ENCODE measurements at regions not wholly inside any gene's neighbourhood (a gene's known extent, or its start where the extent isn't known, plus 50 kb on each side); places are given as distances from the start of the nearest gene placed in this dataset.

GRCh38 chr4:11495818-11496217 is 67.1 kb upstream of the HS3ST1 start:
- no CpG with 5 or more reads among the region's 2 CpGs for WGBS (ENCODE audit: insufficient coverage)
- Histone ChIP-seq H3K4me3 (replicated peaks in 1 of 3; ENCODE audit: low read depth in 2 of 3, low read length in 3 of 3) (no peak overlapping the region), H3K79me2 (ENCODE audit: insufficient read depth, low read length) (no peaks in the 10 kb centered on the region), H3K36me3 (replicated peaks in 1 of 2; ENCODE audit: control insufficient read depth in 1 of 2, insufficient read depth in 2 of 2, low read length in 2 of 2) (no peaks in the 10 kb centered on the region), H3K9ac (ENCODE audit: insufficient read depth, low read length, poor library complexity, severe bottlenecking) (no peak overlapping the region), H4K20me1 (ENCODE audit: insufficient read depth, low read length) (no peaks in the 10 kb centered on the region), H3K27ac (ENCODE audit: low read depth in 1 of 2, low read length in 2 of 2) (no peak overlapping the region), H3K9me3 (replicated peaks in 1 of 2; ENCODE audit: control insufficient read depth in 1 of 2, insufficient read depth in 1 of 2, low read length in 2 of 2) (no peaks in the 10 kb centered on the region), H2AFZ (ENCODE audit: insufficient read depth, low read depth, low read length, poor library complexity, severe bottlenecking) (no peak overlapping the region), H3K27me3 (ENCODE audit: control insufficient read depth in 2 of 2, insufficient read depth in 2 of 2, low read length in 2 of 2) (no peaks in the 10 kb centered on the region), H3K4me1 (ENCODE audit: control insufficient read depth in 1 of 2, insufficient read depth in 2 of 2, low read length in 2 of 2) (peaks cover 6 to 14% of the 10 kb centered on the region in 2 donors), H3K4me2 (replicated peaks; ENCODE audit: extremely low read depth, low read length, poor library complexity, severe bottlenecking) (no peak overlapping the region)
- Mint-ChIP-seq H3K4me3 (no peak overlapping the region), H3K4me1 (peaks cover 24% of the 10 kb centered on the region), H3K27ac (peak overlapping the region in 3 of 7 donors; percentile 41 to 70 (median 67)), H3K9me3 (peaks cover 0 to 4% (median 2%) of the 10 kb centered on the region in 7 donors), H3K27me3 (ENCODE audit: low read depth in 3 of 3) (peaks cover 0 to 2% (median 0%) of the 10 kb centered on the region in 3 donors), H3K36me3 (no peaks in the 10 kb centered on the region)
- DNase-seq, result peak in 2 of 3 donors; percentile 35 to 59
- intact Hi-C loops (cut with micrococcal nuclease), result no loop called here
- no peak for TF ChIP-seq CTCF (IDR thresholded peaks at IDR 0.05)

GRCh38 chr4:11495291-11495690 is 66.6 kb upstream of the HS3ST1 start:
- H2AFZ ChIP-seq (ENCODE audit: insufficient read depth, low read depth, low read length, poor library complexity, severe bottlenecking), result no peak overlapping the region
- intact Hi-C loops (cut with micrococcal nuclease), result no loop called here

More at GRCh38 chr4:11495291-11495690, 66.6 kb upstream of the HS3ST1 start:
- Histone ChIP-seq H3K4me1 (ENCODE audit: control insufficient read depth in 1 of 2, insufficient read depth in 2 of 2, low read length in 2 of 2) (peaks cover 11 to 20% of the 10 kb centered on the region in 2 donors), H3K9ac (ENCODE audit: insufficient read depth, low read length, poor library complexity, severe bottlenecking) (no peak overlapping the region), H3K9me3 (replicated peaks in 1 of 2; ENCODE audit: control insufficient read depth in 1 of 2, insufficient read depth in 1 of 2, low read length in 2 of 2) (no peaks in the 10 kb centered on the region), H3K4me3 (replicated peaks in 1 of 3; ENCODE audit: low read depth in 2 of 3, low read length in 3 of 3) (no peak overlapping the region), H3K36me3 (replicated peaks in 1 of 2; ENCODE audit: control insufficient read depth in 1 of 2, insufficient read depth in 2 of 2, low read length in 2 of 2) (no peaks in the 10 kb centered on the region), H3K4me2 (replicated peaks; ENCODE audit: extremely low read depth, low read length, poor library complexity, severe bottlenecking) (no peak overlapping the region), H4K20me1 (ENCODE audit: insufficient read depth, low read length) (no peaks in the 10 kb centered on the region), H3K27ac (ENCODE audit: low read depth in 1 of 2, low read length in 2 of 2) (no peak overlapping the region), H3K79me2 (ENCODE audit: insufficient read depth, low read length) (no peaks in the 10 kb centered on the region), H3K27me3 (ENCODE audit: control insufficient read depth in 2 of 2, insufficient read depth in 2 of 2, low read length in 2 of 2) (no peaks in the 10 kb centered on the region)
- no peak for TF ChIP-seq CTCF (IDR thresholded peaks at IDR 0.05)
- no peak overlapping the region for H3K4me3 Mint-ChIP-seq
- H3K9me3 Mint-ChIP-seq, result peaks cover 0 to 4% (median 2%) of the 10 kb centered on the region in 7 donors
- peak overlapping the region in 1 of 7 donors; percentile 15 for H3K27ac Mint-ChIP-seq
- peaks cover 29% of the 10 kb centered on the region for H3K4me1 Mint-ChIP-seq
- H3K36me3 Mint-ChIP-seq, result no peaks in the 10 kb centered on the region
- no peak for DNase-seq
- H3K27me3 Mint-ChIP-seq (ENCODE audit: low read depth in 3 of 3), result peaks cover 0 to 3% (median 0%) of the 10 kb centered on the region in 3 donors
